Gastrocnemius medialis (tissue), 4 donors: ENCODE measurements at regions not wholly inside any gene's neighbourhood (a gene's known extent, or its start where the extent isn't known, plus 50 kb on each side); places are given as distances from the start of the nearest gene placed in this dataset.

Experiments used
- POLR2A ChIP-seq, 2 donors: fragments of 450-650 bp; IDR thresholded peaks; one replicate each; pipeline ENCODE4 v1.6.1; 2017; ENCODE audit warnings: antibody characterized with exemption in 2 of 2, mild to moderate bottlenecking in 2 of 2, moderate library complexity in 2 of 2
- TF ChIP-seq, protein P1 (sequence below), 5 experiments: fragments of 450-650 bp in 3 of 5; fragments of 200-600 bp in 2 of 5; sonication (generic) in 2 of 5; IDR thresholded peaks in 4 of 5; conservative IDR thresholded peaks in 1 of 5; 1 replicate in 4 of 5; 2 replicates in 1 of 5; pipeline ENCODE4 v1.5.1; 2016 to 2019; ENCODE audit warnings: antibody characterized with exemption in 5 of 5, mild to moderate bottlenecking in 3 of 5, moderate library complexity in 3 of 5

DNA sequence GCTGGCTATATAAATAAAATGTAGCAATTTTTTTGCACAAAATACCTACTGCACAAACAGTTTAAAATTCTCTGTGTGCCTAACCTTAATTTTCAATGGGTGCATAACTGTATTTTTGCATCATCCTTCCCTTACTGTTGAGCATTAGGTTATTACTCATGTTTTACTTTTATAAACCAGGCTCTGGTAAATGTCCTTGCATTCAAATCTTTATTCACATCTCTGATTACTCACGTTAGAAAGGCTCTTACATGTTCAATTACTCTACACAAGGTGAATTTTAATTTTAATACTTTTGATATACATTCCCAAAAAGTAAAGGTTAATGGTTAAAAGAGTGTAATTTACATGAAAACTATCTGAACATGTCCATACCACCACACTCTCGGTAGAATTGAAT is 246.1 kb downstream of the PRELID2 start:
- TF ChIP-seq, protein P1, sequence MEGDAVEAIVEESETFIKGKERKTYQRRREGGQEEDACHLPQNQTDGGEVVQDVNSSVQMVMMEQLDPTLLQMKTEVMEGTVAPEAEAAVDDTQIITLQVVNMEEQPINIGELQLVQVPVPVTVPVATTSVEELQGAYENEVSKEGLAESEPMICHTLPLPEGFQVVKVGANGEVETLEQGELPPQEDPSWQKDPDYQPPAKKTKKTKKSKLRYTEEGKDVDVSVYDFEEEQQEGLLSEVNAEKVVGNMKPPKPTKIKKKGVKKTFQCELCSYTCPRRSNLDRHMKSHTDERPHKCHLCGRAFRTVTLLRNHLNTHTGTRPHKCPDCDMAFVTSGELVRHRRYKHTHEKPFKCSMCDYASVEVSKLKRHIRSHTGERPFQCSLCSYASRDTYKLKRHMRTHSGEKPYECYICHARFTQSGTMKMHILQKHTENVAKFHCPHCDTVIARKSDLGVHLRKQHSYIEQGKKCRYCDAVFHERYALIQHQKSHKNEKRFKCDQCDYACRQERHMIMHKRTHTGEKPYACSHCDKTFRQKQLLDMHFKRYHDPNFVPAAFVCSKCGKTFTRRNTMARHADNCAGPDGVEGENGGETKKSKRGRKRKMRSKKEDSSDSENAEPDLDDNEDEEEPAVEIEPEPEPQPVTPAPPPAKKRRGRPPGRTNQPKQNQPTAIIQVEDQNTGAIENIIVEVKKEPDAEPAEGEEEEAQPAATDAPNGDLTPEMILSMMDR (IDR thresholded peaks at IDR 0.05 in 4 of 5, conservative IDR thresholded peaks at IDR 0.05 in 1 of 5) = no peak
- no peak for TF ChIP-seq POLR2A (IDR thresholded peaks at IDR 0.05)
